Psoas muscle (tissue), 7 donors: ENCODE measurements at regions not wholly inside any gene's neighbourhood (a gene's known extent, or its start where the extent isn't known, plus 50 kb on each side); places are given as distances from the start of the nearest gene placed in this dataset.
"Not testable (repeated sequence)": the region's sequence is repeated elsewhere in the genome, so short reads cannot be mapped to it uniquely, and the experiment has no call there.

Experiments
- ATAC-seq, 4 donors: fragments of 200-7000 bp; cut with Tn5 transposase; one replicate each; pipeline ENCODE4 v1.9.1; 2020; ENCODE audit warnings: moderate library complexity in 3 of 4, mild to moderate bottlenecking in 2 of 4
- DNase-seq, 2 donors: peaks; one replicate each; pipeline ENCODE4 v3.0.0-alpha.2; 2020
- H3K27ac ChIP-seq: fragments of 200-600 bp; one replicate; pipeline ENCODE4 v1.8.0; 2022
- H3K27me3 ChIP-seq, 3 donors: fragments of 200-600 bp in 1 of 3; one replicate each; pipeline versions ENCODE4 v1.6.1 to v1.8.0; 2013 to 2022; ENCODE audit warnings: low read length in 2 of 3, mild to moderate bottlenecking in 2 of 3, moderate library complexity in 1 of 3; ENCODE audit not compliant: insufficient read depth in 3 of 3
- H3K36me3 ChIP-seq, 2 donors: fragments of 200-600 bp in 1 of 2; one replicate each; pipeline versions ENCODE4 v1.6.1 to v1.8.0; 2013 to 2022; ENCODE audit warnings: low read depth in 1 of 2, mild to moderate bottlenecking in 1 of 2, moderate library complexity in 1 of 2; ENCODE audit not compliant: insufficient read depth in 1 of 2
- H3K4me1 ChIP-seq: fragments of 200-600 bp; one replicate; pipeline ENCODE4 v1.8.0; 2022
- H3K4me3 ChIP-seq: fragments of 200-600 bp; one replicate; pipeline ENCODE4 v1.8.0; 2022; ENCODE audit warnings: mild to moderate bottlenecking
- H3K9me3 ChIP-seq: fragments of 200-600 bp; one replicate; pipeline ENCODE4 v1.8.0; 2022
- WGBS, 3 donors: extraction: QIAGEN DNeasy Blood & Tissue Kit; methylation state at CpG; one replicate each; pipeline versions ENCODE4 v1.1.6 to v1.1.7; 2013; 5-methylcytosine and 5-hydroxymethylcytosine counted together
- intact Hi-C, 2 donors: fragments of 100-400 bp; cut with DNase I; formaldehyde crosslinking; loops; one replicate each; pipeline versions ENCODE4 v1.11.0 to v1.14.2; 2022
- TF ChIP-seq, protein P1 (sequence below): fragments of 200-600 bp; IDR thresholded peaks from one replicate; pipeline ENCODE4 v1.8.0; 2022; ENCODE audit warnings: antibody characterized with exemption
- donor health status: healthy with polysubstance abuse.
- donor health status: DM: no; HTN: no; CAD: no; lungs with moderate emphysema.
- donor health status: Bipolar disorder and iron deficiency.
- donor health status: healthy.
- donor health status: DM: yes; HTN: yes; CAD: no.
- donor health status: DM: no; HTN: no; CAD: no.
- donor health status: DM: yes; HTN: yes; CAD: no.

DNA sequence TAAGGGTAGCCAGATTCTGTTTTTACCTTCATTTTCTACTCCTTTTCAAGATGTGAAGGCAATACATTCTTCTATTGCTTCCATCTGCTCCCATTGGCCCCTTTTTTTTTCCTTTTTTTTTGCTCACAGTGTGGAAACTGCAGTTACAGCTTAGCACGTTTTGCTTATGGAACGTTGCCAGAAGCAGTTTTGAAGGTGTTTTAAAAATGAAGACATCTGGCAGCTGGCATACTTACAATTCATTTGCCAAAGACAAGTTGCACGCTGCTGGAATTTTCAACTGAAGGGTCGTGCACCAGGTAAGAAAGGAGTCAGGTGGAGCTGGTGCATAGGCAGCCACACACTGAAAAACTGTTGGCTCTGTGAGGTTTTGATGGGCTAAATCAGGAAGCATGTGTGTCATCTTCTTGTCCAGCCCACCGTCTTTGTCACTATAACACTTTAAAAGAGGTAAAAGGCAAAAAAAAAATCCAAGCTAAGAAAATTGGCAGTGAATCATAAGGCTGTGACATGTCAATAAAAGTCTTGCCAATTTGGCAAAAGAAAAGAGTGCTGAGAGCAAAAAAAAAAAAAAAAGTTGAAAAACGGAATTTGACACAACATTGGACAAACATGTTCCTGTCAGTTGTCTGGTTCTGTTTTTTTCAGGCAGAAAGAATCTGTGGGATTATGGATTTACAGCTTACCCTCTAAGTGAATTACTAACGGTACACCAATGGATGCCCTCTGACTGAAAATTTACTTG, 225.4 kb upstream of the SOX2 start:
- 17 to 19% (median 19%) methylated on average over 7 of the region's 7 CpGs for WGBS, 3 donors
- H3K27ac ChIP-seq, result no peak overlapping the region
- H3K4me3 ChIP-seq, result no peak overlapping the region
- no peaks in the 10 kb centered on the region for H3K36me3 ChIP-seq
- TF ChIP-seq, protein P1, sequence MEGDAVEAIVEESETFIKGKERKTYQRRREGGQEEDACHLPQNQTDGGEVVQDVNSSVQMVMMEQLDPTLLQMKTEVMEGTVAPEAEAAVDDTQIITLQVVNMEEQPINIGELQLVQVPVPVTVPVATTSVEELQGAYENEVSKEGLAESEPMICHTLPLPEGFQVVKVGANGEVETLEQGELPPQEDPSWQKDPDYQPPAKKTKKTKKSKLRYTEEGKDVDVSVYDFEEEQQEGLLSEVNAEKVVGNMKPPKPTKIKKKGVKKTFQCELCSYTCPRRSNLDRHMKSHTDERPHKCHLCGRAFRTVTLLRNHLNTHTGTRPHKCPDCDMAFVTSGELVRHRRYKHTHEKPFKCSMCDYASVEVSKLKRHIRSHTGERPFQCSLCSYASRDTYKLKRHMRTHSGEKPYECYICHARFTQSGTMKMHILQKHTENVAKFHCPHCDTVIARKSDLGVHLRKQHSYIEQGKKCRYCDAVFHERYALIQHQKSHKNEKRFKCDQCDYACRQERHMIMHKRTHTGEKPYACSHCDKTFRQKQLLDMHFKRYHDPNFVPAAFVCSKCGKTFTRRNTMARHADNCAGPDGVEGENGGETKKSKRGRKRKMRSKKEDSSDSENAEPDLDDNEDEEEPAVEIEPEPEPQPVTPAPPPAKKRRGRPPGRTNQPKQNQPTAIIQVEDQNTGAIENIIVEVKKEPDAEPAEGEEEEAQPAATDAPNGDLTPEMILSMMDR, result no peak
- ATAC-seq, result no peak
- no peaks in the 10 kb centered on the region for H3K27me3 ChIP-seq
- H3K4me1 ChIP-seq, result no peaks in the 10 kb centered on the region
- DNase-seq, result no peak
- no peaks in the 10 kb centered on the region for H3K9me3 ChIP-seq
- intact Hi-C loops, result no loop called here

DNA sequence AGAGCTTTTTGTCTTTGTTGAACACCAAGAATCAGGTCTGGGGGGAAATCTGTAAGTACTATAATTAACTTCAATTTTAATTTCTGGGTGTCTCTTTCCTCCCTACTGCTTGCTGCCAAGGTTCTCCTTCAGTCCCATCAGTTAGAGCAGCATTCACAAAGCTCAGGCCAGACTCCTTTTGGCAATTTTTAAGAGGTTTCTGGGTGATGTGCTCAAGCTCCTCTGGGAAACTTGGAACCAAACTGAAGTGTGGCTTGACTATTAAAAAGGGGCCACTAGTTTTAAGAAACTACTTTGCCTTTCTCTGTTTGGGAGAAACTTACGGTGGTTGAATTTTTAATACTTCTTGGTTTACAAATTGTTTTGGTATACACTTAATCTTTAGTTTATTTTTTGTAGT, 227.7 kb upstream of the SOX2 start:
- TF ChIP-seq, protein P1, result no peak

DNA sequence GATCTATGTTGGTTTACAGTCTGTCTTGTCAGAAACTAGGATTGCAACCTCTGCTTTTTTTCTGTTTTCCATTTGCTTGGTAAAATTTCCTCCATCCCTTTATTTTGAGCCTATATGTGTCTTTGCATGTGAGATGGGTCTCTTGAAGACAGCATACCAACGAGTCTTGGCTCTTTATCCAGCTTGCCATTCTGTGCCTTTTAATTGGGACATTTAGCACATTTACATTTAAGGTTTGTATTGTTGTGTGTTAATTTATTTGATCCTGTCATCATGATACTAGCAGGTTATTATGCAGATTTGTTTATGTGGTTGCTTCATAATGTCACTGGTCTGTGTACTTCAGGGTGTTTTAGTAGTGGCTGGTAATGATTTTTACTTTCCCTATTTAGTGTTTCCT, 236.6 kb upstream of the SOX2 start:
- H3K9me3 ChIP-seq, H3K4me1 ChIP-seq, H3K4me3 ChIP-seq, DNase-seq, H3K36me3 ChIP-seq, intact Hi-C loops, ATAC-seq, H3K27me3 ChIP-seq, H3K27ac ChIP-seq: not testable (repeated sequence)
- WGBS, 3 donors, result 64 to 66% (median 65%) methylated on average over 1 of the region's 1 CpG

More for the DNA sequence above, 227.7 kb upstream of the SOX2 start:
- ATAC-seq, result no peak
- H3K27me3 ChIP-seq, result no peaks in the 10 kb centered on the region
- no peak overlapping the region for H3K4me3 ChIP-seq
- H3K36me3 ChIP-seq, result no peaks in the 10 kb centered on the region
- DNase-seq, result no peak
- H3K4me1 ChIP-seq, result no peaks in the 10 kb centered on the region
- WGBS, 3 donors, result 84 to 90% (median 87%) methylated on average over 1 of the region's 1 CpG
- intact Hi-C loops, result no loop called here
- H3K9me3 ChIP-seq, result no peaks in the 10 kb centered on the region
- H3K27ac ChIP-seq, result no peak overlapping the region

DNA sequence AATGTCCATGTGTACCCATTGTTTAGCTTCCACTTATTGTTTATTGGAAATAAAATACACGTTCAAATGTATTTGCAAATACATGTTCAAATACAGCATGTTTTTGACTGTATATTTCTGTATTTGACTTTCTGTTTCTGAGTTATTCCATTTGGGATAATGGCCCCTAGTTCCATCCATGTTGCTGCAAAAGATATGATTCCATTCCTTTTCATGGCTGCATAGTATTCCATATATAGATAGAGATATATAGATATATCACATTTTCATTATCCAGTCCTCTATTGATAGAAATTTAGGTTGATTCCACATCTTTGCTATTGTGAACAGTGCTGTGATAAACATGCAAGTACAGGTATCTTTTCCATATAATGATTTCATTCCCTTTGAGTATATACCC, 241.4 kb upstream of the SOX2 start:
- Histone ChIP-seq H3K4me3 (no peak overlapping the region), H3K4me1 (no peaks in the 10 kb centered on the region), H3K27ac (no peak overlapping the region), H3K36me3 (no peaks in the 10 kb centered on the region), H3K27me3 (no peaks in the 10 kb centered on the region), H3K9me3 (peaks cover 6% of the 10 kb centered on the region)
- intact Hi-C loops, result no loop called here
- ATAC-seq, result no peak
- WGBS, 3 donors, result 91 to 94% (median 94%) methylated on average over 1 of the region's 1 CpG
- DNase-seq, result no peak
- TF ChIP-seq, protein P1, result no peak

DNA sequence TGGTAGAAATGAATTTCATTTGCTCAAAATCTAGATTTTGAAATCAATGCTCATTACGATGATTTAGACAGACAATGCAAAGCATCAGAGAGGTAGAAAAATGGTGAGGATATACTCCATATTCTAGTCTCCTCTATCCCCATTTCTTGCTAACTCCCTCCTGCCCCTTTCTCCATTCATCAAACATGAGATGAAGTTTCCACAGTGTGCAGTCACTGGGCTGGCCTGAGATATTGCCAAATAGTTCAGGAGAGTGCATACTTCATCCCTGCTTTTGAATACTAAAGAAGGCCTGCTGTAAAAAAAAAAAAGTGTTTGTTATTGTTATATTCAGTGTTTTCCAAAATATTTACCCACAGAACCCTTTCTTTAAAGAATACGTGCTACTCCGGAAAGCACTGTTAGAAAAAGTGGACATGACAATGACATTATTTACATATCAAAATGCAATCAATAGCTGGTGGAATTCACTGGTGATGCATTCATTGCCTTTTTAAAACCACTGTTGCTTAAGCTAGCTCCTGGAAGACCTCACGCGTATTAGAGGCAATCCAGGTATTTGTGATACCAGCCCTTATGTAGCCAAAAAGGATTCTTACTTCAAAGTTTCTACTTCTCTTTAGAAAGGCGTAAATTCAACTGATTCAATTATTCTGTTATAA, 247.6 kb upstream of the SOX2 start:
- Histone ChIP-seq H3K9me3 (no peaks in the 10 kb centered on the region), H3K4me1 (no peaks in the 10 kb centered on the region), H3K27ac (no peak overlapping the region), H3K36me3 (no peaks in the 10 kb centered on the region), H3K4me3 (no peak overlapping the region), H3K27me3 (no peaks in the 10 kb centered on the region)
- no peak for DNase-seq
- intact Hi-C loops, result no loop called here
- 81 to 82% (median 82%) methylated on average over 6 of the region's 6 CpGs for WGBS, 3 donors
- TF ChIP-seq, protein P1, result no peak
- no peak for ATAC-seq
